ENCODE measurements at regions not wholly inside any gene's neighbourhood (a gene's known extent, or its start where the extent isn't known, plus 50 kb on each side); places are given as distances from the start of the nearest gene placed in this dataset.

- no peaks in the 10 kb centered on the region for H3K36me3 Mint-ChIP-seq (ENCODE audit: low read depth)
- H3K27ac Mint-ChIP-seq = no peak overlapping the region
- no peaks in the 10 kb centered on the region for H3K4me1 Mint-ChIP-seq (ENCODE audit: low read depth)
- intact Hi-C loops (cut with micrococcal nuclease) = loop anchor here (10.0 kb wide), 1 partner anchor 144 kb away; no protein-coding TSS in a partner anchor
- no peaks in the 10 kb centered on the region for H3K9me3 Mint-ChIP-seq
- peaks cover 6% of the 10 kb centered on the region for H3K27me3 Mint-ChIP-seq
- H3K4me3 Mint-ChIP-seq = no peak overlapping the region
These were observed 85.8 kb upstream of the TSPAN11 start for GRCh38 chr12:30840715-30841114.

GRCh38 chr12:30839643-30840220 is 85.0 kb upstream of the CAPRIN2 start:
- H3K36me3 Mint-ChIP-seq (ENCODE audit: low read depth) = no peaks in the 10 kb centered on the region
- H3K27ac Mint-ChIP-seq = no peak overlapping the region
- no peaks in the 10 kb centered on the region for H3K9me3 Mint-ChIP-seq
- H3K27me3 Mint-ChIP-seq = peaks cover 8% of the 10 kb centered on the region
- no peaks in the 10 kb centered on the region for H3K4me1 Mint-ChIP-seq (ENCODE audit: low read depth)
- intact Hi-C loops (cut with micrococcal nuclease) = loop anchor here (10.0 kb wide), 1 partner anchor 145 kb away; no protein-coding TSS in a partner anchor
- no peak overlapping the region for H3K4me3 Mint-ChIP-seq

GRCh38 chr12:30837595-30837994 is 82.8 kb upstream of the CAPRIN2 start:
- Mint-ChIP-seq H3K4me3 (no peak overlapping the region), H3K27me3 (peaks cover 7% of the 10 kb centered on the region), H3K4me1 (ENCODE audit: low read depth) (no peaks in the 10 kb centered on the region), H3K36me3 (ENCODE audit: low read depth) (no peaks in the 10 kb centered on the region), H3K9me3 (no peaks in the 10 kb centered on the region), H3K27ac (no peak overlapping the region)
- intact Hi-C loops (cut with micrococcal nuclease) = no loop called here

- peaks cover 7% of the 10 kb centered on the region for H3K27me3 Mint-ChIP-seq
These were observed 82.1 kb upstream of the CAPRIN2 start for GRCh38 chr12:30836656-30837445.

GRCh38 chr12:30835216-30835615 is 80.5 kb upstream of the CAPRIN2 start:
- Mint-ChIP-seq H3K36me3 (ENCODE audit: low read depth) (no peaks in the 10 kb centered on the region), H3K4me1 (ENCODE audit: low read depth) (no peaks in the 10 kb centered on the region), H3K9me3 (no peaks in the 10 kb centered on the region), H3K27me3 (peaks cover 7% of the 10 kb centered on the region), H3K27ac (no peak overlapping the region), H3K4me3 (no peak overlapping the region)
- intact Hi-C loops (cut with micrococcal nuclease) = no loop called here

More at GRCh38 chr12:30836656-30837445, 82.1 kb upstream of the CAPRIN2 start:
- no peaks in the 10 kb centered on the region for H3K9me3 Mint-ChIP-seq
- no peaks in the 10 kb centered on the region for H3K4me1 Mint-ChIP-seq (ENCODE audit: low read depth)
- H3K27ac Mint-ChIP-seq = no peak overlapping the region
- H3K4me3 Mint-ChIP-seq = no peak overlapping the region
- intact Hi-C loops (cut with micrococcal nuclease) = no loop called here
- H3K36me3 Mint-ChIP-seq (ENCODE audit: low read depth) = no peaks in the 10 kb centered on the region

GRCh38 chr12:30830751-30831150 is 76.0 kb upstream of the CAPRIN2 start:
- H3K4me3 Mint-ChIP-seq = no peak overlapping the region
- intact Hi-C loops (cut with micrococcal nuclease) = no loop called here
- H3K27me3 Mint-ChIP-seq = peaks cover 15% of the 10 kb centered on the region

GRCh38 chr12:30829876-30830275 is 75.1 kb upstream of the CAPRIN2 start:
- Mint-ChIP-seq H3K4me3 (no peak overlapping the region), H3K4me1 (ENCODE audit: low read depth) (no peaks in the 10 kb centered on the region), H3K27me3 (peaks cover 19% of the 10 kb centered on the region), H3K9me3 (no peaks in the 10 kb centered on the region), H3K36me3 (ENCODE audit: low read depth) (no peaks in the 10 kb centered on the region), H3K27ac (no peak overlapping the region)
- intact Hi-C loops (cut with micrococcal nuclease) = no loop called here

More at GRCh38 chr12:30830751-30831150, 76.0 kb upstream of the CAPRIN2 start:
- Mint-ChIP-seq H3K4me1 (ENCODE audit: low read depth) (no peaks in the 10 kb centered on the region), H3K27ac (no peak overlapping the region), H3K9me3 (no peaks in the 10 kb centered on the region), H3K36me3 (ENCODE audit: low read depth) (no peaks in the 10 kb centered on the region)

GRCh38 chr12:30828686-30829085 is 73.9 kb upstream of the CAPRIN2 start:
- Mint-ChIP-seq H3K9me3 (no peaks in the 10 kb centered on the region), H3K4me3 (no peak overlapping the region), H3K36me3 (ENCODE audit: low read depth) (no peaks in the 10 kb centered on the region), H3K27ac (no peak overlapping the region), H3K27me3 (peaks cover 28% of the 10 kb centered on the region), H3K4me1 (ENCODE audit: low read depth) (no peaks in the 10 kb centered on the region)
- intact Hi-C loops (cut with micrococcal nuclease) = no loop called here

GRCh38 chr12:30827101-30828066 is 72.6 kb upstream of the CAPRIN2 start:
- peaks cover 10% of the 10 kb centered on the region for H3K4me1 Mint-ChIP-seq (ENCODE audit: low read depth)
- no peaks in the 10 kb centered on the region for H3K36me3 Mint-ChIP-seq (ENCODE audit: low read depth)
- H3K4me3 Mint-ChIP-seq = no peak overlapping the region
- no peaks in the 10 kb centered on the region for H3K9me3 Mint-ChIP-seq
- no peak overlapping the region for H3K27ac Mint-ChIP-seq
- intact Hi-C loops (cut with micrococcal nuclease) = no loop called here
- H3K27me3 Mint-ChIP-seq = peaks cover 41% of the 10 kb centered on the region

- Mint-ChIP-seq H3K4me3 (no peak overlapping the region), H3K27me3 (peaks cover 50% of the 10 kb centered on the region), H3K4me1 (ENCODE audit: low read depth) (peaks cover 17% of the 10 kb centered on the region), H3K36me3 (ENCODE audit: low read depth) (no peaks in the 10 kb centered on the region), H3K9me3 (no peaks in the 10 kb centered on the region), H3K27ac (no peak overlapping the region)
- intact Hi-C loops (cut with micrococcal nuclease) = no loop called here
These were observed 71.5 kb upstream of the CAPRIN2 start for GRCh38 chr12:30826276-30826675.

- no peak overlapping the region for H3K4me3 Mint-ChIP-seq
- intact Hi-C loops (cut with micrococcal nuclease) = no loop called here
These were observed 70.6 kb upstream of the CAPRIN2 start for GRCh38 chr12:30825341-30825740.

GRCh38 chr12:30824311-30824710 is 69.6 kb upstream of the CAPRIN2 start:
- Mint-ChIP-seq H3K4me3 (no peak overlapping the region), H3K4me1 (ENCODE audit: low read depth) (peaks cover 17% of the 10 kb centered on the region), H3K27ac (no peak overlapping the region), H3K27me3 (peaks cover 62% of the 10 kb centered on the region), H3K36me3 (ENCODE audit: low read depth) (no peaks in the 10 kb centered on the region), H3K9me3 (no peaks in the 10 kb centered on the region)
- intact Hi-C loops (cut with micrococcal nuclease) = no loop called here

More at GRCh38 chr12:30825341-30825740, 70.6 kb upstream of the CAPRIN2 start:
- no peak overlapping the region for H3K27ac Mint-ChIP-seq
- H3K36me3 Mint-ChIP-seq (ENCODE audit: low read depth) = no peaks in the 10 kb centered on the region
- H3K27me3 Mint-ChIP-seq = peaks cover 58% of the 10 kb centered on the region
- peaks cover 17% of the 10 kb centered on the region for H3K4me1 Mint-ChIP-seq (ENCODE audit: low read depth)
- no peaks in the 10 kb centered on the region for H3K9me3 Mint-ChIP-seq

- Mint-ChIP-seq H3K4me1 (ENCODE audit: low read depth) (peaks cover 17% of the 10 kb centered on the region), H3K4me3 (no peak overlapping the region), H3K27me3 (peaks cover 61% of the 10 kb centered on the region), H3K36me3 (ENCODE audit: low read depth) (no peaks in the 10 kb centered on the region), H3K9me3 (no peaks in the 10 kb centered on the region), H3K27ac (no peak overlapping the region)
- intact Hi-C loops (cut with micrococcal nuclease) = no loop called here
These were observed 69.0 kb upstream of the CAPRIN2 start for GRCh38 chr12:30823764-30824163.
